Breast epithelium (tissue), 3 donors: ENCODE measurements at regions not wholly inside any gene's neighbourhood (a gene's known extent, or its start where the extent isn't known, plus 50 kb on each side); places are given as distances from the start of the nearest gene placed in this dataset.

Experiments used
- CTCF ChIP-seq, 3 donors: fragments of 450-650 bp; IDR thresholded peaks; one replicate each; pipeline ENCODE4 v1.5.1; 2016 to 2017; ENCODE audit warnings: antibody characterized with exemption in 3 of 3, mild to moderate bottlenecking in 3 of 3, moderate library complexity in 3 of 3
- POLR2A ChIP-seq: fragments of 450-650 bp; IDR thresholded peaks from one replicate; pipeline ENCODE4 v1.6.1; 2016; ENCODE audit warnings: antibody characterized with exemption, mild to moderate bottlenecking, moderate library complexity
- POLR2AphosphoS5 ChIP-seq, 3 donors: sonication (generic); formaldehyde crosslinking; IDR thresholded peaks; one replicate each; pipeline ENCODE4 v1.6.1; 2017; ENCODE audit warnings: antibody characterized with exemption in 3 of 3

- no peak for TF ChIP-seq CTCF (IDR thresholded peaks at IDR 0.05)
- TF ChIP-seq POLR2A, result no peak
- TF ChIP-seq POLR2AphosphoS5 (IDR thresholded peaks at IDR 0.05), result no peak
These were observed 587.3 kb upstream of the SPRY2 start for GRCh38 chr13:80928241-80928640.
